ENCODE measurements at regions not wholly inside any gene's neighbourhood (a gene's known extent, or its start where the extent isn't known, plus 50 kb on each side); places are given as distances from the start of the nearest gene placed in this dataset.

DNA sequence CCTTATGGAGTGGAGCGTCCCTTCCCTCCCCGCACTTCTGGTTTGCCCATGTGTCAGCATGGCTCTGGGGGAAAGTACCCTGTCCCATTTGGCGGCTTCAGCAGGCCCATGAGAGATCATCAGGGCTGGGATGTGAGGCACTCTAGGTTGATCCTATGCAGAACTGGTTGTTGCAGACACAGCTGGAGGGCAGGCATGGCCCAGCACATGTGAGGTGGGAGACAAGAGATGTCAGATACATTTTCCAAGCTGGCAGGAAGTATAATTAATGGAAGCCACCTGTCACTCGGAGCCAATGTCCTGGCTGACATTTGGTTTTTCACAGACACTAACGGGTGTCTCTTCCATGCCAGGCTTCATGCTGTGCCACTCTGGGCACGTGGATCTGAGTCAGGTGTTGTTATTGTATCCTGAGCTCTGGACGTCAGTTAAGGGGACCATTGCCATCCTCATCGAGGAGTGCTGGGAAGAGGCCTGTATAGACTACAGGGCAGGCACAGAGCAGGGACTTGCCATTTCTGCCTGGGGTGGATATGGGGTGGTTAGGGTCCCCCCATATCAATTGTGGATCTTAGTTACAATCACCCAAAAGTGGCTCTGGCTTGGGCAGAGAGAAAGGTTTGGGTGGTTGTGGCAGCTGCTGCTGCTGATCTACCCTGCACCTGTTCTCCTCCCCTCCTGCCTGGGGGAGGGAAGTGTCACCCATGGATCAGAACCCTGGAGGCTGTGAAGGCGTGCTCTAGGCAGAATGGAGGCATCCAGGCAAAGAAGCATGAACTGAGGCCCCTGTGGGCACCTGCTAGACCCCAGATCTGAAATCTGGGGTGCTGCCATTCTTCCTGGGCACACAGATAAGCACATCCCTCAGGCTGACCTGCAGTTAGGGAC, 140.7 kb downstream of the FBLN2 start:
- H3K36me3 ChIP-seq = no peaks in the 10 kb centered on the region
- H3K9me3 ChIP-seq = peaks cover 0 to 5% (median 0%) of the 10 kb centered on the region in 4 donors
- no peak for TF ChIP-seq EP300 (IDR thresholded peaks at IDR 0.05)
- no peak for TF ChIP-seq POLR2A (IDR thresholded peaks at IDR 0.05)
- TF ChIP-seq CTCF (IDR thresholded peaks at IDR 0.05) = no peak
- intact Hi-C loops (cut with DNase I) = no loop called here
- H3K4me3 ChIP-seq = no peak overlapping the region
- DNase-seq = no peak
- no peak overlapping the region for H3K27ac ChIP-seq
- 63 to 80% methylated on average over 9 of the region's 9 CpGs for whole genome bisulfite sequencing, 2 donors
- no peaks in the 10 kb centered on the region for H3K27me3 ChIP-seq
- no peaks in the 10 kb centered on the region for H3K4me1 ChIP-seq

GRCh38 chr3:13688824-13689223, 139.9 kb downstream of the FBLN2 start:
- intact Hi-C loops (cut with DNase I) = no loop called here
- 87 to 91% methylated on average over 7 of the region's 7 CpGs for WGBS, 2 donors
- peaks cover 0 to 3% (median 3%) of the 10 kb centered on the region in 3 donors for H3K27me3 ChIP-seq
- H3K4me3 ChIP-seq = no peak overlapping the region
- H3K4me1 ChIP-seq = no peaks in the 10 kb centered on the region
- TF ChIP-seq CTCF (IDR thresholded peaks at IDR 0.05) = no peak
- TF ChIP-seq POLR2A (IDR thresholded peaks at IDR 0.05) = no peak
- no peak for TF ChIP-seq EP300 (IDR thresholded peaks at IDR 0.05)
- no peak for TF ChIP-seq POLR2AphosphoS5 (IDR thresholded peaks at IDR 0.05)
- H3K36me3 ChIP-seq = no peaks in the 10 kb centered on the region
- DNase-seq = no peak
- H3K9me3 ChIP-seq = peaks cover 0 to 5% (median 0%) of the 10 kb centered on the region in 4 donors
- no peak overlapping the region for H3K27ac ChIP-seq

DNA sequence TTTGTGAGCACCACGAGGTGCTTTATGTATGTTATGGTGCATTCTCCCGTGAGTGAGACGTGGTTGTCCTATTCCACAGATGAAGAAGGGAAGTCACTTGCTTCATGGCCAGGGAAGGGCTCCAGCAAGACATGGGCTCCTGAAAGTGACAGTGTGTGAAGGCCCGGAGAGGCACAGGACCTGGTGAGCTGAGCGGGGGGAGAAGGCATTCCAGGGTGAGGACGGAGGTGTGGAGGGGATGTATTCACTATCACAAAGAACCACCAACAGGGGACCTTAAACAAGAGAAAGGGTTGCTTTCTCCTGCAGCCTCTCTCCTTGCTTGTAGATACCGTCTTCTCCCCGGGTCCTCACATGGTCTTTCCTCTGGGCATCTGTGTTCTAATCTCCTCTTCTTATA, 139.1 kb downstream of the FBLN2 start:
- H3K4me1 ChIP-seq = no peaks in the 10 kb centered on the region
- peaks cover 0 to 6% (median 5%) of the 10 kb centered on the region in 3 donors for H3K27me3 ChIP-seq
- no peak for DNase-seq
- H3K9me3 ChIP-seq = peaks cover 0 to 5% (median 0%) of the 10 kb centered on the region in 4 donors
- H3K4me3 ChIP-seq = no peak overlapping the region
- H3K27ac ChIP-seq = no peak overlapping the region
- intact Hi-C loops (cut with DNase I) = no loop called here
- no peaks in the 10 kb centered on the region for H3K36me3 ChIP-seq
- no peak for TF ChIP-seq POLR2AphosphoS5 (IDR thresholded peaks at IDR 0.05)
- TF ChIP-seq EP300 (IDR thresholded peaks at IDR 0.05) = no peak
- TF ChIP-seq POLR2A (IDR thresholded peaks at IDR 0.05) = no peak
- TF ChIP-seq CTCF (IDR thresholded peaks at IDR 0.05) = no peak
- WGBS, 2 donors = 70 to 82% methylated on average over 8 of the region's 8 CpGs
